ENCODE measurements at regions not wholly inside any gene's neighbourhood (a gene's known extent, or its start where the extent isn't known, plus 50 kb on each side); places are given as distances from the start of the nearest gene placed in this dataset.
"Not testable (repeated sequence)": the region's sequence is repeated elsewhere in the genome, so short reads cannot be mapped to it uniquely, and the experiment has no call there.

DNA sequence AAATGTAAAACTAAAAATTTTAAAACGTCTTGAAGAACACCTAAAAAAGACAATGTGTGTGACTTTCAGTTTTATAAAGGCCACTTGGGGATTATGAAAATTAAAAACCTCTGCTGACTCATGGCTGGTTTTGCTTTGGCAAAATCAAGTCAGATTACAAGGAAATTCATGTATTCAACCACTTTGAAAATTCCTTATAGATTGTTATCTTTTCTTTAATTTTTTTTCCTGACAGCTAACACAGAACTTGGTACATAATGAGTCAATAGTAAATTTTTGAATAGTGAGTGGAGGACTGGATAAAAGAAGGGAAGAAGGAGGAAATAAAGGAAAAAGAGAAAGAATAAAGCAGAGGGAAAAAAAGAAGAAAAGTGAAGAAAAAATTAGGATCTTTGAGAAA, 1774.7 kb upstream of the ACO1 start:
- Histone ChIP-seq H3K79me1 (ENCODE audit: insufficient read depth, low read depth, low read length, poor library complexity, severe bottlenecking) (no peaks in the 10 kb centered on the region), H2BK120ac (ENCODE audit: low read depth, low read length, poor library complexity, severe bottlenecking) (no peak overlapping the region), H4K20me1 (ENCODE audit: control insufficient read depth, insufficient read depth, insufficient read length) (no peaks in the 10 kb centered on the region), H3K4ac (ENCODE audit: low read depth, low read length) (no peak overlapping the region), H3K27ac (ENCODE audit: insufficient read length, low read depth, low read length) (no peak overlapping the region), H3K18ac (ENCODE audit: insufficient read length, low read depth, low read length) (no peak overlapping the region), H3K23me2 (ENCODE audit: insufficient read length, low read depth, low read length, poor library complexity, severe bottlenecking) (no peaks in the 10 kb centered on the region), H4K5ac (ENCODE audit: insufficient read length, low read depth, low read length) (no peak overlapping the region), H3K9ac (ENCODE audit: extremely low read depth, insufficient read length, low read length) (no peak overlapping the region), H3K4me2 (ENCODE audit: insufficient read depth, insufficient read length, low read length) (no peak overlapping the region), H2BK12ac (ENCODE audit: insufficient read length, low read depth, low read length) (no peak overlapping the region), H2BK5ac (ENCODE audit: insufficient read length, low read length) (no peak overlapping the region), H3K4me1 (ENCODE audit: insufficient read depth, low read length) (no peaks in the 10 kb centered on the region), H3K14ac (ENCODE audit: insufficient read depth, low read length) (no peak overlapping the region), H3K56ac (ENCODE audit: insufficient read length, low read depth, low read length) (no peak overlapping the region), H4K8ac (replicated peaks; ENCODE audit: insufficient read length, low read depth, low read length) (no peak overlapping the region), H3K23ac (ENCODE audit: insufficient read length, low read depth, low read length) (no peak overlapping the region), H2AFZ (ENCODE audit: low read length) (no peak overlapping the region), H2BK15ac (ENCODE audit: low read depth, low read length) (no peak overlapping the region), H3K9me3 (ENCODE audit: control insufficient read depth, low read depth, low read length) (no peaks in the 10 kb centered on the region), H3K27me3 (ENCODE audit: insufficient read depth, low read length) (no peaks in the 10 kb centered on the region), H3T11ph (ENCODE audit: low read length) (no peak overlapping the region), H2BK20ac (ENCODE audit: low read depth, low read length, poor library complexity, severe bottlenecking) (no peak overlapping the region), H3K79me2 (ENCODE audit: insufficient read depth, low read length) (no peaks in the 10 kb centered on the region), H4K91ac (ENCODE audit: insufficient read length, low read depth, low read length) (no peak overlapping the region), H2AK5ac (ENCODE audit: insufficient read length, low read length) (no peak overlapping the region)
- H3K27ac Mint-ChIP-seq, result no peak overlapping the region
- 0 out of 5 replicates have a peak, but pooled peaks cover 0 to 2% of the 10 kb centered on the region in 2 experiments for H3K9me3 Mint-ChIP-seq
- H3K4me1 Mint-ChIP-seq, result no peaks in the 10 kb centered on the region
- 100% methylated on average over 1 of the region's 1 CpG for WGBS (ENCODE audit: extremely low coverage, insufficient read length, low lambda C conversion rate)
- 0 out of 7 replicates have a peak, but pooled peaks cover 0 to 4% (median 0%) of the 10 kb centered on the region in 3 experiments for H3K36me3 Mint-ChIP-seq (ENCODE audit: insufficient read depth in 1 of 3, low read depth in 3 of 3)
- H3K27me3 Mint-ChIP-seq (ENCODE audit: low read depth), result no peaks in the 10 kb centered on the region
- no peak for TF ChIP-seq CTCF (conservative IDR thresholded peaks at IDR 0.05)
- DNase-seq, result no peak
- no peak overlapping the region for H3K4me3 Mint-ChIP-seq

GRCh38 chr9:30616782-30617181, 1767.7 kb upstream of the ACO1 start:
- not testable (repeated sequence) for H3K4me3 Mint-ChIP-seq; H3K79me1 ChIP-seq (ENCODE audit: insufficient read depth, low read depth, low read length, poor library complexity, severe bottlenecking); H2AK5ac ChIP-seq (ENCODE audit: insufficient read length, low read length)

More at GRCh38 chr9:30616782-30617181, 1767.7 kb upstream of the ACO1 start:
- not testable (repeated sequence) for H3K4me1 ChIP-seq (ENCODE audit: insufficient read depth, low read length); H3K18ac ChIP-seq (ENCODE audit: insufficient read length, low read depth, low read length); H3K56ac ChIP-seq (ENCODE audit: insufficient read length, low read depth, low read length); H3K9ac ChIP-seq (ENCODE audit: extremely low read depth, insufficient read length, low read length); H3K4ac ChIP-seq (ENCODE audit: low read depth, low read length); H2BK12ac ChIP-seq (ENCODE audit: insufficient read length, low read depth, low read length); H3K9me3 Mint-ChIP-seq; H3K4me1 Mint-ChIP-seq; H2BK5ac ChIP-seq (ENCODE audit: insufficient read length, low read length); H4K8ac ChIP-seq (replicated peaks; ENCODE audit: insufficient read length, low read depth, low read length); H4K20me1 ChIP-seq (ENCODE audit: control insufficient read depth, insufficient read depth, insufficient read length); H3K36me3 Mint-ChIP-seq (ENCODE audit: insufficient read depth in 1 of 3, low read depth in 3 of 3); H3K27me3 ChIP-seq (ENCODE audit: insufficient read depth, low read length); H3K23ac ChIP-seq (ENCODE audit: insufficient read length, low read depth, low read length); DNase-seq; H3K14ac ChIP-seq (ENCODE audit: insufficient read depth, low read length); H3K27me3 Mint-ChIP-seq (ENCODE audit: low read depth); H3K4me2 ChIP-seq (ENCODE audit: insufficient read depth, insufficient read length, low read length); H2BK15ac ChIP-seq (ENCODE audit: low read depth, low read length); H3K23me2 ChIP-seq (ENCODE audit: insufficient read length, low read depth, low read length, poor library complexity, severe bottlenecking); H4K91ac ChIP-seq (ENCODE audit: insufficient read length, low read depth, low read length); H2AFZ ChIP-seq (ENCODE audit: low read length); H3T11ph ChIP-seq (ENCODE audit: low read length); H2BK120ac ChIP-seq (ENCODE audit: low read depth, low read length, poor library complexity, severe bottlenecking); H4K5ac ChIP-seq (ENCODE audit: insufficient read length, low read depth, low read length); H3K9me3 ChIP-seq (ENCODE audit: control insufficient read depth, low read depth, low read length); H3K27ac ChIP-seq (ENCODE audit: insufficient read length, low read depth, low read length); H3K79me2 ChIP-seq (ENCODE audit: insufficient read depth, low read length); H3K27ac Mint-ChIP-seq; H2BK20ac ChIP-seq (ENCODE audit: low read depth, low read length, poor library complexity, severe bottlenecking)
- no CpG with 5 or more reads among the region's 7 CpGs for WGBS (ENCODE audit: extremely low coverage, insufficient read length, low lambda C conversion rate)

All from H9 (cell line).